ENCODE measurements at regions not wholly inside any gene's neighbourhood (a gene's known extent, or its start where the extent isn't known, plus 50 kb on each side); places are given as distances from the start of the nearest gene placed in this dataset.

- TF ChIP-seq EZH2 (IDR thresholded peaks at IDR 0.05; ENCODE audit: borderline replicate concordance, low read length) (no peak), CTCF (IDR thresholded peaks at IDR 0.05; ENCODE audit: low read length) (no peak)
Measured at GRCh38 chr4:81756973-81757372, 285.3 kb upstream of the RASGEF1B start.

Measured in OCI-LY1 (cell line).